IMR-90 (cell line): ENCODE measurements at regions not wholly inside any gene's neighbourhood (a gene's known extent, or its start where the extent isn't known, plus 50 kb on each side); places are given as distances from the start of the nearest gene placed in this dataset.

Source experiments
- CEBPB ChIP-seq: IDR thresholded peaks from 2 replicates; pipeline ENCODE4 v1.6.1; 2012; ENCODE audit warnings: low read depth, low read length, improper control_type of control experiment
- CTCF ChIP-seq: conservative IDR thresholded peaks from 2 replicates; pipeline ENCODE4 v1.5.1; 2012; ENCODE audit warnings: mild to moderate bottlenecking, low read depth, low read length, improper control_type of control experiment
- ELK1 ChIP-seq: fragments of 150-350 bp; IDR thresholded peaks from 2 replicates; pipeline ENCODE4 v1.6.1; 2016; ENCODE audit warnings: low read depth, mild to moderate bottlenecking, low read length, moderate library complexity, borderline replicate concordance
- FOS ChIP-seq: fragments of 150-350 bp; IDR thresholded peaks from 2 replicates; pipeline ENCODE4 v1.6.1; 2016; ENCODE audit warnings: low read depth, low read length
- MAFK ChIP-seq: IDR thresholded peaks from 2 replicates; pipeline ENCODE4 v1.6.1; 2012; ENCODE audit warnings: low read depth, low read length, improper control_type of control experiment
- MAZ ChIP-seq: IDR thresholded peaks from 2 replicates; pipeline ENCODE4 v1.6.1; 2012; ENCODE audit warnings: low read depth, mild to moderate bottlenecking, low read length, improper control_type of control experiment, moderate library complexity, borderline replicate concordance
- MXI1 ChIP-seq: IDR thresholded peaks from 2 replicates; pipeline ENCODE4 v1.6.1; 2012; ENCODE audit warnings: low read depth, mild to moderate bottlenecking, low read length, moderate library complexity, borderline replicate concordance
- POLR2A ChIP-seq: IDR thresholded peaks from 2 replicates; pipeline ENCODE4 v1.6.1; 2012; ENCODE audit warnings: mild to moderate bottlenecking, low read depth, low read length
- RAD21 ChIP-seq: IDR thresholded peaks from 2 replicates; pipeline ENCODE4 v1.6.1; 2012; ENCODE audit warnings: low read length, improper control_type of control experiment
- RCOR1 ChIP-seq: IDR thresholded peaks from 2 replicates; pipeline ENCODE4 v1.6.1; 2012; ENCODE audit warnings: mild to moderate bottlenecking, low read length, improper control_type of control experiment; ENCODE audit not compliant: insufficient replicate concordance
- RFX5 ChIP-seq: IDR thresholded peaks from 2 replicates; pipeline ENCODE4 v1.8.0; 2012; ENCODE audit warnings: low read depth, mild to moderate bottlenecking, low read length, moderate library complexity
- SMC3 ChIP-seq: fragments of 150-350 bp; IDR thresholded peaks from 2 replicates; pipeline ENCODE4 v1.6.1; 2016; ENCODE audit warnings: low read depth, mild to moderate bottlenecking, antibody characterized with exemption, low read length, moderate library complexity
- USF2 ChIP-seq: fragments of 150-350 bp; IDR thresholded peaks from 2 replicates; pipeline ENCODE4 v1.6.1; 2017; ENCODE audit warnings: mild to moderate bottlenecking, antibody characterized with exemption, low read length, low read depth

DNA sequence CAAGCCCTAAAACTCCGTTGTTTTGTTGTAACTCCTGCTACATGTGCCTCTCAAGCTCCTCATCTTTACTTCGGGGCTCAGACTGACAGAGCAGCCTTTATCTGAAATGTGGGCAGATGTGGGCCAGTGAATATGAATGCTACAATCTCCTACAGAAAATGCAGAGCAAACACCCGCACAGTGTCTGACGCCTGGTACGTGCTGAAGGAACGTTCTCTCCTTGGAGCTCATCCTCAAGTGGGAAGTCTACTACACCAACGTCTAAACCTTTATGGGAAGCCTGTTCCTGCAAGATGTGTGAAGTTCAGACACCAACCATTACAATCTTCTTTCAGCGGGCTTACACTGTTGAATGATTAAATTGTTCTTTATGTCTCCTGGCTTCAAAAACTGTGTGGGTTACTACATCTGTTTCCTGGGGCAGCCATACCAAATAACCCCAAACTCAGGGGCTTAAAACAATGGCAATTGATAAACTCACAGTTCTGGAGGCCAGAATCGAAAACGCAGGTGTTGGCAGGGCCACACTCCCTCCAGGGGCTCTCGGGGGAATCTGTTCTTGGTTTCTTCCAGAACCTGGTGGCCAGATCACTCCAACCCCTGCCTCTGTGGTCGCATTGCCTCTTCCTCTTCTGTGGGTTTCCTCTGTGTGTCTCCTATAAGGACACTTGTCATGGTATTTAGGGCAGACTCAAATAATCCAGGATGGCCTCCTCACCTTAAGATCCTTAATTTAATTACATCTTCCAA lies 179.7 kb upstream of the PLXNC1 start:
- TF ChIP-seq CTCF (no peak), MAZ (no peak), ELK1 (no peak), RCOR1 (no peak), FOS (no peak), POLR2A (no peak), MAFK (no peak), MXI1 (no peak), RAD21 (no peak), USF2 (no peak), RFX5 (no peak), CEBPB (no peak), SMC3 (no peak)
